ENCODE measurements at regions not wholly inside any gene's neighbourhood (a gene's known extent, or its start where the extent isn't known, plus 50 kb on each side); places are given as distances from the start of the nearest gene placed in this dataset.

GRCh38 chr6:105804424-105804823, 281.7 kb upstream of the PRDM1 start:
- H3K79me2 ChIP-seq (ENCODE audit: low read depth), result no peaks in the 10 kb centered on the region

DNA sequence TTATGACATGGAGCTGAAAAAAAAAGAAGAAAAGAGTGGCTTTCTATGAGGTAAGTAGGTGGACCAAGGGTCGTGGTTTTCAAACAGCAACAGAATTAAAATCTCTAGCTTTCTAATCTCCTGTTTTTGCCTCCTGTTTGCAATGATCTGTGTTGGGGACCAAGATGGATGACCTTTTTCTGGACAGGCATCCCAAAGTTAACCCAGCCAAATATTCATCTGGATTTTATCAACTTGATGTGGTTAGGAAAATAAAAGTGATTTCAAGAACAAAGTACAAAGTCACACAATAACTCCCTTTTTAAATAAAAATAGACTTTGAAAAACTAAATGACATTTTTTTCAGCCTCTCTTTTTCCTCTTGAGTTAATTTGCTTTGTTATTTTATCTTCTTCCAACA, 282.1 kb upstream of the PRDM1 start:
- Mint-ChIP-seq H3K4me3 (no peak overlapping the region), H3K27me3 (ENCODE audit: insufficient read depth, low read depth) (no peaks in the 10 kb centered on the region), H3K9me3 (no peaks in the 10 kb centered on the region), H3K27ac (no peak overlapping the region), H3K4me1 (peaks cover 2% of the 10 kb centered on the region), H3K36me3 (no peaks in the 10 kb centered on the region)
- H3K4me3 ChIP-seq, result no peak overlapping the region
- TF ChIP-seq EZH2phosphoT487 (IDR thresholded peaks at IDR 0.05), result no peak
- no peak for TF ChIP-seq CTCF (IDR thresholded peaks at IDR 0.05)
- no peak for TF ChIP-seq EZH2 (IDR thresholded peaks at IDR 0.05)
- no peak overlapping the region for H2AFZ ChIP-seq (replicated peaks)
- no peaks in the 10 kb centered on the region for H3K4me1 ChIP-seq
- no peak for DNase-seq (ENCODE audit: low spot score)
- no peaks in the 10 kb centered on the region for H3K36me3 ChIP-seq
- H3F3A ChIP-seq (ENCODE audit: low read depth), result no peaks in the 10 kb centered on the region
- H3K9me3 ChIP-seq (ENCODE audit: low read depth), result no peaks in the 10 kb centered on the region
- H3K4me2 ChIP-seq, result no peak overlapping the region
- H3K27me3 ChIP-seq, result no peaks in the 10 kb centered on the region
- no peaks in the 10 kb centered on the region for H3K79me2 ChIP-seq (ENCODE audit: low read depth)
- H3K27ac ChIP-seq, result no peak overlapping the region
- no peaks in the 10 kb centered on the region for H4K20me1 ChIP-seq (ENCODE audit: low read depth)
- H3K9ac ChIP-seq, result no peak overlapping the region

More at GRCh38 chr6:105804424-105804823, 281.7 kb upstream of the PRDM1 start:
- Histone ChIP-seq H3K36me3 (no peaks in the 10 kb centered on the region), H3K4me1 (no peaks in the 10 kb centered on the region), H3F3A (ENCODE audit: low read depth) (no peaks in the 10 kb centered on the region), H3K4me2 (no peak overlapping the region), H2AFZ (replicated peaks) (no peak overlapping the region), H3K27ac (no peak overlapping the region), H3K27me3 (no peaks in the 10 kb centered on the region), H4K20me1 (ENCODE audit: low read depth) (no peaks in the 10 kb centered on the region), H3K4me3 (no peak overlapping the region), H3K9ac (no peak overlapping the region), H3K9me3 (ENCODE audit: low read depth) (no peaks in the 10 kb centered on the region)
- TF ChIP-seq CTCF (IDR thresholded peaks at IDR 0.05), result no peak
- no peak for TF ChIP-seq EZH2phosphoT487 (IDR thresholded peaks at IDR 0.05)
- TF ChIP-seq EZH2 (IDR thresholded peaks at IDR 0.05), result no peak
- Mint-ChIP-seq H3K27ac (no peak overlapping the region), H3K4me1 (no peaks in the 10 kb centered on the region), H3K36me3 (no peaks in the 10 kb centered on the region), H3K4me3 (no peak overlapping the region), H3K9me3 (no peaks in the 10 kb centered on the region), H3K27me3 (ENCODE audit: insufficient read depth, low read depth) (no peaks in the 10 kb centered on the region)
- DNase-seq (ENCODE audit: low spot score), result no peak

GRCh38 chr6:105803442-105803841, 282.7 kb upstream of the PRDM1 start:
- no peaks in the 10 kb centered on the region for H4K20me1 ChIP-seq (ENCODE audit: low read depth)
- no peak overlapping the region for H3K4me3 Mint-ChIP-seq
- H3K9ac ChIP-seq, result no peak overlapping the region
- DNase-seq (ENCODE audit: low spot score), result no peak
- H3K27me3 ChIP-seq, result no peaks in the 10 kb centered on the region
- H3K4me3 ChIP-seq, result no peak overlapping the region
- H3K9me3 Mint-ChIP-seq, result no peaks in the 10 kb centered on the region
- H3K36me3 ChIP-seq, result no peaks in the 10 kb centered on the region
- H3K27ac Mint-ChIP-seq, result no peak overlapping the region
- no peaks in the 10 kb centered on the region for H3F3A ChIP-seq (ENCODE audit: low read depth)
- no peak overlapping the region for H3K4me2 ChIP-seq
- no peaks in the 10 kb centered on the region for H3K27me3 Mint-ChIP-seq (ENCODE audit: insufficient read depth, low read depth)
- TF ChIP-seq EZH2phosphoT487 (IDR thresholded peaks at IDR 0.05), result no peak
- TF ChIP-seq CTCF (IDR thresholded peaks at IDR 0.05), result no peak
- TF ChIP-seq EZH2 (IDR thresholded peaks at IDR 0.05), result no peak
- no peaks in the 10 kb centered on the region for H3K79me2 ChIP-seq (ENCODE audit: low read depth)
- H2AFZ ChIP-seq (replicated peaks), result no peak overlapping the region
- no peak overlapping the region for H3K27ac ChIP-seq
- peaks cover 4% of the 10 kb centered on the region for H3K4me1 Mint-ChIP-seq
- H3K9me3 ChIP-seq (ENCODE audit: low read depth), result no peaks in the 10 kb centered on the region
- H3K4me1 ChIP-seq, result no peaks in the 10 kb centered on the region
- no peaks in the 10 kb centered on the region for H3K36me3 Mint-ChIP-seq

Data from neural progenitor cell (in vitro differentiated cells).